Epithelial cell of proximal tubule (primary cell): ENCODE measurements at regions not wholly inside any gene's neighbourhood (a gene's known extent, or its start where the extent isn't known, plus 50 kb on each side); places are given as distances from the start of the nearest gene placed in this dataset.

Source experiments
- DNase-seq: peaks from one replicate; pipeline ENCODE4 v3.0.0-alpha.2; 2011; ENCODE audit warnings: low read depth
- H3K4me3 ChIP-seq: 2 replicates; pipeline ENCODE4 v1.5.1; 2011; ENCODE audit warnings: low read depth, mild to moderate bottlenecking, low read length
- CTCF ChIP-seq: conservative IDR thresholded peaks from 2 replicates; pipeline ENCODE4 v1.5.1; 2012; ENCODE audit warnings: low read depth, mild to moderate bottlenecking, low read length

GRCh38 chr4:53782458-53782845 is 191.2 kb upstream of the LNX1 start:
- TF ChIP-seq CTCF, result no peak
- DNase-seq, result no peak
- no peak overlapping the region for H3K4me3 ChIP-seq

GRCh38 chr4:53781629-53782457 is 190.6 kb upstream of the LNX1 start:
- TF ChIP-seq CTCF, result no peak
- no peak for DNase-seq
- no peak overlapping the region for H3K4me3 ChIP-seq

- TF ChIP-seq CTCF, result no peak
- no peak for DNase-seq
- H3K4me3 ChIP-seq, result no peak overlapping the region
These were observed 189.6 kb upstream of the LNX1 start for GRCh38 chr4:53780736-53781400.

- DNase-seq, result no peak
- TF ChIP-seq CTCF, result no peak
- H3K4me3 ChIP-seq, result no peak overlapping the region
These were observed 187.7 kb upstream of the LNX1 start for GRCh38 chr4:53779025-53779424.

- no peak overlapping the region for H3K4me3 ChIP-seq
- no peak for TF ChIP-seq CTCF
- no peak for DNase-seq
These were observed 186.9 kb upstream of the LNX1 start for GRCh38 chr4:53778155-53778554.

GRCh38 chr4:53777244-53777984 is 186.1 kb upstream of the LNX1 start:
- TF ChIP-seq CTCF, result no peak

More at GRCh38 chr4:53777244-53777984, 186.1 kb upstream of the LNX1 start:
- no peak for DNase-seq
- no peak overlapping the region for H3K4me3 ChIP-seq
